H1 (cell line): ENCODE measurements at regions not wholly inside any gene's neighbourhood (a gene's known extent, or its start where the extent isn't known, plus 50 kb on each side); places are given as distances from the start of the nearest gene placed in this dataset.

Source experiments
- CTCF ChIA-PET: fragments of 300-600 bp; sonication (Branson Sonifier 250); formaldehyde crosslinking; loops from one replicate; lab custom pipeline; 2021; ENCODE audit not compliant: partially characterized antibody; lab: Charles Lee
- POLR2A ChIA-PET: fragments of 300-600 bp; sonication (Branson Sonifier 250); formaldehyde crosslinking; loops from one replicate; lab custom pipeline; 2021; ENCODE audit warnings: inconsistent platforms; ENCODE audit not compliant: partially characterized antibody; lab: Charles Lee
- DNase-seq, 2 experiments: peaks; one replicate each; pipeline versions ENCODE4 v3.0.0 to v3.0.0-alpha.2; 2010 to 2022; ENCODE audit warnings: low spot score in 2 of 2, low read depth in 1 of 2, mixed read lengths in 1 of 2
- FAIRE-seq: peaks from 2 replicates; lab custom pipeline; 2011; peaks lifted over from hg19 to GRCh38; lab: Jason Lieb, UNC
- H2AFZ ChIP-seq: 2 replicates; pipeline ENCODE4 v1.8.1; 2012; ENCODE audit warnings: low read length, inconsistent platforms
- H2AK5ac ChIP-seq: 2 replicates; pipeline ENCODE4 v1.6.1; 2013; ENCODE audit warnings: low read depth, low read length
- H2BK120ac ChIP-seq: replicated peaks from 2 replicates; pipeline ENCODE3; 2013; ENCODE audit warnings: low read depth, low read length, inconsistent platforms
- H2BK12ac ChIP-seq: 2 replicates; pipeline ENCODE4 v1.6.1; 2013; ENCODE audit warnings: low read depth, low read length
- H2BK15ac ChIP-seq: 2 replicates; pipeline ENCODE4 v1.6.1; 2013; ENCODE audit warnings: low read length
- H2BK20ac ChIP-seq: 2 replicates; pipeline ENCODE4 v1.6.1; 2013; ENCODE audit warnings: low read length
- H2BK5ac ChIP-seq: 2 replicates; pipeline ENCODE4 v1.6.1; 2013; ENCODE audit warnings: low read depth, low read length
- H3K14ac ChIP-seq: 2 replicates; pipeline ENCODE4 v1.6.1; 2013; ENCODE audit warnings: inconsistent platforms; ENCODE audit not compliant: insufficient read length
- H3K18ac ChIP-seq: 2 replicates; pipeline ENCODE4 v1.6.1; 2013; ENCODE audit warnings: low read length; ENCODE audit errors: extremely low read depth
- H3K23ac ChIP-seq: 2 replicates; pipeline ENCODE4 v1.6.1; 2013; ENCODE audit warnings: inconsistent platforms; ENCODE audit not compliant: insufficient read length
- H3K23me2 ChIP-seq: 2 replicates; pipeline ENCODE4 v1.6.1; 2013; ENCODE audit warnings: low read depth, low read length
- H3K27ac ChIP-seq: 2 replicates; pipeline ENCODE4 v1.6.1; 2011; ENCODE audit warnings: low read depth, low read length, inconsistent platforms
- H3K27me3 ChIP-seq, 4 experiments: replicated peaks in 1 of 4; 1 replicate in 1 of 4; 2 replicates in 3 of 4; pipeline versions ENCODE4 v1.6.1 to v1.8.1; 2011 to 2013; ENCODE audit warnings: low read length in 3 of 4, mild to moderate bottlenecking in 3 of 4, inconsistent platforms in 2 of 4, mixed read lengths in 2 of 4, moderate library complexity in 1 of 4; ENCODE audit not compliant: control insufficient read depth in 3 of 4, insufficient read depth in 3 of 4; ENCODE audit errors: extremely low read depth in 1 of 4
- H3K36me3 ChIP-seq, 4 experiments: 2 replicates each; pipeline versions ENCODE4 v1.6.1 to v1.8.1; 2011 to 2013; ENCODE audit warnings: mild to moderate bottlenecking in 4 of 4, low read length in 3 of 4, moderate library complexity in 2 of 4, control low read depth in 1 of 4, inconsistent platforms in 1 of 4; ENCODE audit not compliant: insufficient read depth in 4 of 4, control insufficient read depth in 2 of 4
- H3K4ac ChIP-seq: replicated peaks from 2 replicates; pipeline ENCODE3; 2013; ENCODE audit warnings: low read length, low read depth, mixed read lengths, inconsistent platforms; ENCODE audit not compliant: insufficient read length
- H3K4me1 ChIP-seq, 4 experiments: replicated peaks in 1 of 4; 1 replicate in 1 of 4; 2 replicates in 3 of 4; pipeline versions ENCODE4 v1.6.1 to v1.8.1; 2011 to 2013; ENCODE audit warnings: low read length in 3 of 4, inconsistent platforms in 2 of 4, mixed read lengths in 1 of 4; ENCODE audit not compliant: insufficient read depth in 4 of 4, control insufficient read depth in 3 of 4
- H3K4me2 ChIP-seq, 2 experiments: 2 replicates each; pipeline versions ENCODE4 v1.6.1 to v1.8.1; 2011 to 2013; ENCODE audit warnings: low read depth in 2 of 2, low read length in 2 of 2, control low read depth in 1 of 2, inconsistent platforms in 1 of 2, mild to moderate bottlenecking in 1 of 2; ENCODE audit not compliant: insufficient read depth in 1 of 2
- H3K4me3 ChIP-seq, 4 experiments: fragments of 200-600, 300-600 bp in 1 of 4; sonication (generic), shearing (Covaris generic), sonication (Bioruptor Twin) in 1 of 4; 2 replicates each; pipeline versions ENCODE4 v1.5.1 to v1.8.1; 2011 to 2016; ENCODE audit warnings: low read length in 4 of 4, low read depth in 3 of 4, control low read depth in 2 of 4, inconsistent platforms in 2 of 4, mild to moderate bottlenecking in 2 of 4, mixed read lengths in 1 of 4, moderate library complexity in 1 of 4; ENCODE audit not compliant: insufficient read depth in 2 of 4; ENCODE audit errors: extremely low read depth in 1 of 4
- H3K56ac ChIP-seq: replicated peaks from 2 replicates; pipeline ENCODE3; 2013; ENCODE audit warnings: low read depth, mild to moderate bottlenecking, mixed read lengths, low read length, inconsistent platforms; ENCODE audit not compliant: insufficient read length
- H3K79me1 ChIP-seq: 2 replicates; pipeline ENCODE4 v1.6.1; 2013; ENCODE audit warnings: low read depth, low read length, control low read depth
- H3K79me2 ChIP-seq, 2 experiments: 2 replicates each; pipeline versions ENCODE4 v1.6.1 to v1.8.1; 2012 to 2013; ENCODE audit warnings: low read length in 2 of 2, mild to moderate bottlenecking in 2 of 2, inconsistent platforms in 1 of 2; ENCODE audit not compliant: insufficient read depth in 2 of 2, control insufficient read depth in 1 of 2
- H3K9ac ChIP-seq, 4 experiments: replicated peaks in 1 of 4; 1 replicate in 1 of 4; 2 replicates in 3 of 4; pipeline versions ENCODE4 v1.6.1 to v1.8.1; 2011 to 2013; ENCODE audit warnings: low read depth in 3 of 4, low read length in 3 of 4, control low read depth in 2 of 4, mild to moderate bottlenecking in 2 of 4, moderate library complexity in 2 of 4, inconsistent platforms in 1 of 4; ENCODE audit errors: extremely low read depth in 1 of 4
- H3K9me3 ChIP-seq, 2 experiments: 2 replicates each; pipeline versions ENCODE4 v1.6.1 to v1.8.1; 2012 to 2013; ENCODE audit warnings: mild to moderate bottlenecking in 2 of 2, moderate library complexity in 2 of 2, control low read depth in 1 of 2, inconsistent platforms in 1 of 2, low read depth in 1 of 2, low read length in 1 of 2, mixed read lengths in 1 of 2; ENCODE audit not compliant: insufficient read depth in 2 of 2
- H4K20me1 ChIP-seq, 2 experiments: replicated peaks in 1 of 2; 2 replicates each; pipeline versions ENCODE3 to v1.8.1; 2011 to 2013; ENCODE audit warnings: inconsistent platforms in 2 of 2, low read length in 2 of 2, mild to moderate bottlenecking in 1 of 2; ENCODE audit not compliant: insufficient read depth in 2 of 2, control insufficient read depth in 1 of 2
- H4K5ac ChIP-seq: 2 replicates; pipeline ENCODE4 v1.6.1; 2013; ENCODE audit warnings: low read length, low read depth, mixed read lengths, inconsistent platforms; ENCODE audit not compliant: insufficient read length
- H4K8ac ChIP-seq: 2 replicates; pipeline ENCODE4 v1.8.0; 2013; ENCODE audit warnings: mild to moderate bottlenecking, moderate library complexity, low read length, inconsistent platforms; ENCODE audit not compliant: insufficient read depth; ENCODE audit errors: extremely low read depth
- H4K91ac ChIP-seq: replicated peaks from 2 replicates; pipeline ENCODE3; 2013; ENCODE audit warnings: low read length, mixed read lengths, inconsistent platforms; ENCODE audit not compliant: insufficient read length
- ASH2L ChIP-seq: fragments of 200-600, 300-600 bp; sonication (generic); IDR thresholded peaks from one replicate; pipeline ENCODE4 v1.7.1; 2017; ENCODE audit warnings: low read length
- ATF2 ChIP-seq: IDR thresholded peaks from 2 replicates; pipeline ENCODE4 v1.6.1; 2012; ENCODE audit warnings: low read length, inconsistent platforms
- BCL11A ChIP-seq, 2 experiments: IDR thresholded peaks; one replicate each; pipeline ENCODE4 v1.6.1; 2011; ENCODE audit warnings: low read depth in 2 of 2, low read length in 2 of 2, mild to moderate bottlenecking in 2 of 2
- BRCA1 ChIP-seq: IDR thresholded peaks from 2 replicates; pipeline ENCODE4 v1.6.1; 2012; ENCODE audit warnings: low read depth, low read length, improper control_type of control experiment
- CBX5 ChIP-seq: fragments of 300-800, 300-1000 bp; sonication (generic); IDR thresholded peaks from 2 replicates; pipeline ENCODE4 v1.7.1; 2016; ENCODE audit warnings: antibody characterized with exemption, low read length, low read depth
- CEBPB ChIP-seq: IDR thresholded peaks from 2 replicates; pipeline ENCODE4 v1.6.1; 2012; ENCODE audit warnings: low read depth, low read length
- FOSL1 ChIP-seq: IDR thresholded peaks from 2 replicates; pipeline ENCODE4 v1.6.1; 2011; ENCODE audit warnings: mild to moderate bottlenecking, low read depth, low read length, moderate library complexity; ENCODE audit not compliant: insufficient read depth
- GTF2F1 ChIP-seq: IDR thresholded peaks from 2 replicates; pipeline ENCODE4 v1.6.1; 2012; ENCODE audit warnings: low read depth, low read length, improper control_type of control experiment, borderline replicate concordance
- JUN ChIP-seq: IDR thresholded peaks from 2 replicates; pipeline ENCODE4 v1.6.1; 2011; ENCODE audit warnings: low read depth, mild to moderate bottlenecking, improper control_type of control experiment, low read length
- POLR2AphosphoS5 ChIP-seq: IDR thresholded peaks from 2 replicates; pipeline ENCODE4 v1.6.1; 2011; ENCODE audit warnings: low read depth, low read length
- RBBP5 ChIP-seq: IDR thresholded peaks from 2 replicates; pipeline ENCODE4 v1.7.1; 2012; ENCODE audit warnings: low read depth, mild to moderate bottlenecking, inconsistent platforms, low read length, moderate library complexity, borderline replicate concordance
- SP1 ChIP-seq: IDR thresholded peaks from 2 replicates; pipeline ENCODE4 v1.6.1; 2011; ENCODE audit warnings: low read depth, low read length
- SP2 ChIP-seq: IDR thresholded peaks from 2 replicates; pipeline ENCODE4 v1.6.1; 2012; ENCODE audit warnings: mild to moderate bottlenecking, low read length, inconsistent platforms
- TAF7 ChIP-seq: optimal IDR thresholded peaks from 2 replicates; pipeline ENCODE3; 2011; ENCODE audit warnings: low read depth, mild to moderate bottlenecking, inconsistent platforms, low read length, moderate library complexity, borderline replicate concordance
- TCF12 ChIP-seq: IDR thresholded peaks from 2 replicates; pipeline ENCODE4 v1.6.1; 2011; ENCODE audit warnings: low read depth, mild to moderate bottlenecking, low read length
- WGBS, 2 experiments: shearing (Covaris generic) in 1 of 2; methylation state at CpG; one replicate each; pipeline versions ENCODE4 v1.1.6 to v1.1.7; 2013 to 2015; ENCODE audit warnings: low lambda C conversion rate in 2 of 2, mixed read lengths in 2 of 2, inconsistent platforms in 1 of 2, low coverage in 1 of 2, missing lambda C conversion rate in 1 of 2; ENCODE audit not compliant: insufficient replicate concordance in 2 of 2, insufficient coverage in 1 of 2, insufficient read length in 1 of 2; ENCODE audit errors: extremely low coverage in 1 of 2, missing lambda C conversion rate in 1 of 2; 5-methylcytosine and 5-hydroxymethylcytosine counted together

DNA sequence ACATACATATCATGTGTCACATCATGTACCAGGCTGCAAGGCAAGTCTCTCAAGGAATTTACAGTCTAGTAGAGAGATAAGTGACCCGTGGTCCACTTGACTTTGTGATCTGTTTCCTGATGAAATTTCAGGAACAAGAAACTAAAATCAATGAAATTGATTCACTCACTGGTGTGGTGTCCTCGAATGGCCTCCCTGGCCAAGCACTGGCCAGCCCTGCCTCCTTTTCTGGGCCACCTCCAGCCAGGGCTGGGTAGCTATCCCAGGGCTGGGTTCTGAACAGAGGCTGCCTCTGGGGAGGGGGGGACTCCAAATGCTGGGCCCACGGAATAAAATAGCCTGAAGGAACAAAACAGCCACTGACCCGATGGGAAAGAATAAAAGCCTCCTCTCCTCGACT is 182.2 kb downstream of the HERPUD2 start:
- POLR2A ChIA-PET = no interaction called here
- Histone ChIP-seq H4K91ac (no peak overlapping the region), H3K18ac (no peak overlapping the region), H3K14ac (no peak overlapping the region), H3K23me2 (no peaks in the 10 kb centered on the region), H3K9ac (no peak overlapping the region), H3K23ac (no peak overlapping the region), H2BK5ac (no peak overlapping the region), H3K79me2 (no peaks in the 10 kb centered on the region), H2BK120ac (no peak overlapping the region), H4K8ac (no peak overlapping the region), H4K5ac (no peak overlapping the region), H2AK5ac (no peak overlapping the region), H3K27ac (no peak overlapping the region), H4K20me1 (no peaks in the 10 kb centered on the region), H3K36me3 (no peaks in the 10 kb centered on the region), H3K27me3 (no peaks in the 10 kb centered on the region), H3K79me1 (no peaks in the 10 kb centered on the region), H2BK15ac (no peak overlapping the region), H3K4ac (no peak overlapping the region), H3K4me2 (no peak overlapping the region), H3K4me3 (no peak overlapping the region), H3K56ac (no peak overlapping the region), H3K4me1 (no peaks in the 10 kb centered on the region), H2BK20ac (no peak overlapping the region), H2AFZ (no peak overlapping the region), H2BK12ac (no peak overlapping the region), H3K9me3 (no peaks in the 10 kb centered on the region)
- CTCF ChIA-PET = interaction anchor here (0.7 to 3.2 kb wide), 4 partner anchors 8 to 111 kb away, joined by 3 to 24 read pairs (median 5); no protein-coding TSS in a partner anchor
- no peak for TF ChIP-seq TAF7
- TF ChIP-seq SP1 = no peak
- TF ChIP-seq JUN = no peak
- TF ChIP-seq POLR2AphosphoS5 = no peak
- TF ChIP-seq BCL11A (IDR thresholded peaks at IDR 0.05; ENCODE audit: low read depth in 2 of 2, low read length in 2 of 2) = no peak
- no peak for TF ChIP-seq SP2
- no peak for TF ChIP-seq CBX5
- no peak for TF ChIP-seq TCF12
- TF ChIP-seq ASH2L = no peak
- no peak for TF ChIP-seq BRCA1
- TF ChIP-seq FOSL1 = no peak
- no peak for TF ChIP-seq ATF2
- TF ChIP-seq RBBP5 = no peak
- TF ChIP-seq CEBPB = no peak
- TF ChIP-seq GTF2F1 = no peak
- no peak for FAIRE-seq
- 84% methylated on average over 5 of the region's 5 CpGs; no CpG with 5 or more reads in 1 of the 2 experiments for WGBS, 2 experiments
- DNase-seq = no peak
